ENCODE measurements at regions not wholly inside any gene's neighbourhood (a gene's known extent, or its start where the extent isn't known, plus 50 kb on each side); places are given as distances from the start of the nearest gene placed in this dataset.

DNA sequence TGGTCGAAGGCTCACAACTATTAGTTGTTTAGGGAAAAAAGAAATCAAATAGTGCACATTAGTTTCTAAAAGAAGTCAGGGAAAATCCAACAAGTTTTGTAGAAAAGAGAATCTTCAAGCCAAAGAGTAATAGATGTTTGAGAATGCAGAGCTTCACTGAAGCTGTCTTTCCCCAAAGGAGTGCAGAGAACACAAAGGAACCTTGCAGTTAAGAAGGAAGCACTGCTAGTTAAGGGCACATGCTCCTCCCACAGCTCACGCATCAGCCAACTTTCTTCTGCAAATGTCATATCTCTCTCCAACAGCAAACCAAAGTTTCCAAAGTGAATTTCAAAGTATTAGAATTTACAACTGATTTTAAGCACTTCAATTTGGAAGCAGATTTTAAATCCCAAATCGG is 116.4 kb upstream of the FST start:
- DNase-seq (ENCODE audit: low read depth in 2 of 2), result no peak

DNA sequence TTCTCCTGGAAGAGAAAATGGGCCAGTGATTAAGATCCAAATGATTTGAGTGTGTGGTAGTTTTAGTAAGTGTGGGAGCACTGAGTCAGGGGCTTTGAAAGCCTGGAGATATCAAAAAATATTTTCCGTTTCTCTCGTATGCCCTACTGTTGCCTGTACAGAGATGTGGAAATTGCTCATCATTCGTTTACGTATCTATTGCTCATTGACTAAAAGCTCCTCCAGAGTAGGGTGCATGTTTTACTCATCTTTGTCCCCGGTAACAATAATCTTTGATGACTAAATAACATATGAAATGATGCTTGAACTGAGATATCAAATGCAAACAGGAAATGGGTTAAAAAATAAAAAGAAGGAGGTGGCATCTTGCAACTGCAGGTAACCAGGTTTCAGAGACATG is 114.2 kb upstream of the FST start:
- DNase-seq (ENCODE audit: low read depth in 2 of 2), result no peak

DNA sequence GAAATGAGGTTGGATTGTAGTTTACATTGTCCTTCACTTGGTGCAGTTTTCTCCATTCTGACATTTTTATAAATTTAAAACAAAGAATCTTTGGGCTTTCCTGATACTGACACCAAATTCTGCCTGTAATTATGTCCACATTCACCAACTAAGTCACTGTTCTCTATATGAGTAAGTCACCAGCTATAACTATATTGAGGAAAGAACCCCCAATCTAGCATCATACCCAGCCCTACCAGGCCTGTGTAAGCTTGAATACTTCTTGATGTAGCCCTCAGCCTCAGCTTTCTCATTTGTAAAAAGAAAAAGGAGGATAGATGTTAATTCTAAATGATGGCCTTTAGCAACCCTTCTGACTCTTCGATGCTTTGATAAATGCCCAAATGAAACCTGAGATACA is 112.7 kb upstream of the FST start:
- DNase-seq (ENCODE audit: low read depth in 2 of 2), result no peak

DNA sequence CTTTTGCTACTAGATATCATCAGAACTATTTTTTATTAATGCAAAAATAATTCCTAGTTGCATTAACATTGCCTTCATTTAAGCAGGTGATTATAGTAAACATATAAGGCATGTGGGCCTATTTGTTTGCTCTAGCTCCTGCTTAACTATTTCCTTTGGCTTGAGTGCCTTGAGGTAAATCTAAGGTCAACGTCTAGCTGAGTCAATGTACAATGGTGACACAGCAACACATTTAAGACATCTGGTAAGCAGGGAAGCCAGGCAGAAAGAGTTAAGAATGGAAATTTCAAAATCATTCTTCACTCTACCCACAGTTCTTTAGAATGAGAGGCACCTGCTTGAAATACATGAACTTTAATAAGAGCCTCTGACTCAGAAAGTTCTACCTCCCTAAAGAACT is 111.9 kb upstream of the FST start:
- DNase-seq (ENCODE audit: low read depth in 2 of 2), result no peak

DNA sequence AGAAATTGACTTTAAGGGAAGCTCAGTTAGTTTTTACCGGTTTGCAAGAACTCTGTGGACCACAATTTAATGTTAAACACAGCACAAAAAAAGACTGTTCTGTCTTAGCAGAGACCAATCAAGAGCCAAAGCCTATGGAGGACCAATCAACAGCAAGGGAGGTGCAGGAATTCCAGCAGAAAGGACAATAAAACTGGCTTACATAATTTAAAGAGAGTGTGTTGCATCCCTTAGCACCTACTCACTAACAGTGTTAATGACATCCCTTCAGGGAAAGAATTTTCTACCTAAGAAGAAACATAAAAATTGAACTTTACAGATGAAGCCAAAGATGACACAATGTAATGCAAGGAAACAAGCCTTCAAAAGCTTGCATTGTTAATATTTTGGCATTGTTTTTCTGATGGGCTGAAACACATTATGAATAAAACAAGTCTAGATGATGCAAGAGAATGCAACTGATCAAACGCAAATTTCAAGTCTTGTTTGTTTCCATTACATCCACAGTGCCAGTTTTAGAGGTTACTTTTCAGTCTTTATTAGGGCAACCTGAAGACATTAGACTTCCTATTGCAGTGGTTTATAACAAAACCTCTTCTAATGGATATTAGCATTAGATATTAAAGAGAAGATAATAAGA is 111.3 kb upstream of the FST start:
- no peak for DNase-seq (ENCODE audit: low read depth in 2 of 2)

DNA sequence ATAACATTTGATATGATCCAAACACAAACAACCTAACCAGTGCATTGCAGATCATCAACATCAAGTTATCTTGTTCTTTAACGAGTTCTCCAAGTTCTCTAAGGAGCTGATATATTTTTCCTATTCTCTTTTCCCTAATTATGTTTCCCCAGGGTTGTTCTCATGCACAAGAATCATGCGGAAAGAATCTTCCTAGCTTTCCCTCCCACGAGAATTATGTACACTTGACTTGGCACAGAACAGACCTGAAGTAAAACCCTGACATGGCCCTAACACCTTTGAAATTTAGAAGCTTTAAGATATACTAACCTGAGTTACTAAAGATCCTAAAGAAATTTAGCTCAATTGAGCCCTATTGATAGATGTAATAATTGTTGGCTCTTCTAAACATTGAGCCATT is 110.7 kb upstream of the FST start:
- no peak for DNase-seq (ENCODE audit: low read depth in 2 of 2)

DNA sequence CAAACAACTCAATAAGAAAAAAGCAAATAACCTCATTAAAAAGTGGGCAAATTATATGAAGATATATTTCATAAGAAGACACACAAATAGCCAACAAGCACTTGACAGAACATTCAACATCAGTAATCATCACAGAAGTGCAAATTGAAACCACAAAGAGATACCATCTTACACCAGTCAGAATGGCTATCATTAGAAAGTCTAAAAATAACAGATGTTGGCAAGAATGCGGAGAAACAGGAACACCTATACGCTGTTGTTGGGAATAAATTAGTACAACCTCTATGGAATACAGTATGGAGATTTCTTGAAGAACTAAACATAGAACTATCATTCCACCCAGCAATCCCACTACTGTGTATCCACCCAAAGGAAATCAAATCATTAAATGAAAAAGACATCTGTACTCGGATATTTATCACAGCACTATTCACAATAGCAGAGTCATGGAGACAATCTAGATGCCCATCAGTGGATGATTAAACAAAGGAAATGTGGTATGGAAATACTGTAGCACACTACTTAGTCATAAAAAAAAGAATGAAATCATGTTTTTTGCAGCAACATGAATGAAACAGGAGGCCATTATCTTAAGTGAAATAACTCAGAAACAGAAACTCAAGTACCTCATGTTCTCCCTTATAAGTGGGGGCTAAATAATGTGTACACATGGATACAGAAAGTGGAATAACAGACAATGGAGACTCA is 106.8 kb upstream of the FST start:
- DNase-seq (ENCODE audit: low read depth in 2 of 2), result no peak

DNA sequence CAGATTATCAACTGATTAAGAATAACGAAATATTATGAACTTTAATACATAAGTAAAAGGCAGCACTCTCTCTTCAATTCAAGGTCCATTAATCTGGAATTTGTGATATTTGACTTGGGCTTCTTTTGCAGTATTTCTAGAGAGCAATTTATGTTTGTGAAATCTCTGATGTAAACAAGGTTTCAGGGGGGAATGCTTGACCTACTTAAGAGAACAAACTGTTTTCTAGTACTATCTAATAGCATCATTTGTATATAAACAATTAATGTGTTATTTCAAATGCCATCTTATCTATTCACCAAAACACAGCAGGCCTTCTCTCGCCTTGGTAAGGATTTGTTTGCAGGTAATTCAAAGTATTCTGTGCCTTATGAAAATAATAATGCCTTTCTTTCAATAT is 103.6 kb upstream of the FST start:
- DNase-seq (ENCODE audit: low read depth in 2 of 2), result no peak

DNA sequence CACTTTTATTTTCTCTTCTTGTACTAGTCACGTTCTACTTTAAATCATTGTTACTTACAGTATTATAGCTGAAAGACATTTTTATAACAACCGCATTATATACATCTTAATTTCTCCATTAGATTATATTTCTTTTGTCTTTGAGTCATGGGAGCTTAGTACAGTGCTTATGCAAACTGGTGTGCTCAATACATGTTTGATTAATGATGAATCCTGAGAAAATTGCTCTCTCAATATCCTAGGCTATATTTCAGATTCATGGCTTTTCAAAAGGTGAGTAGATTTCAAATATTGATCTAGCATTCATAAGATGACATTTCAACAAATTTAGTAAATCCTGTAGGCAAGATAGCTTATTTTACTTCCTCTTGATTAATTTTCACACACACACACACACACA is 102.2 kb upstream of the FST start:
- DNase-seq (ENCODE audit: low read depth in 2 of 2), result no peak

DNA sequence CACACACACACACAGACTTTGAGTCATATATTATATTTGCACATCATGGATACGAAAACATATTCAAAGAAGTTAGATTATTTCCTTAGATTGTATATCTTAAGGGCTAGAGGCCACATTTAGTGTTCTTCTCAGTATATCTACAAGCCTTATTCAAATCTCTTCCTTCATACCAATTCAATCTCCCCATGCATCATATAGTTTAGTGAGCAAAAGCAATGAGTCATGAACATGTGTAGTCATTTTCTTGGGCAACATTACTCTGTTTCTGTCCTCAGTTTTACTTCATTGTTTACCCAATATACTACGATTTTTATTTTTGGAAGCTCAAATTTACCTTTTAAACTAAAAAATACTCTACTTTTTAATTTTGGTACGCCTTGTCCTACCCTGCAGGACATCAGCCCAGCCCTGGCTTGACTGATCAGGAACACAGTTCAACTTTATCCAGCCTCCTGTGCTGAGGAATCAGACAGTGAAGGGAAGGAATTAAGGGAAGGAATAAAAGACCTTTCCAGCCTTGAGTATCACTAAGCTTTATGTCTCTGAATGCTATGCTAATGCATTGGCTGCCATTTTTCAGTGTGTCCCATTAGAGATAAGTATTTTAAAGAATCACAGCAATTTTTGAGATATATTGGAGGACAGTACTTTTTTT is 101.7 kb upstream of the FST start:
- DNase-seq (ENCODE audit: low read depth in 2 of 2), result no peak

DNA sequence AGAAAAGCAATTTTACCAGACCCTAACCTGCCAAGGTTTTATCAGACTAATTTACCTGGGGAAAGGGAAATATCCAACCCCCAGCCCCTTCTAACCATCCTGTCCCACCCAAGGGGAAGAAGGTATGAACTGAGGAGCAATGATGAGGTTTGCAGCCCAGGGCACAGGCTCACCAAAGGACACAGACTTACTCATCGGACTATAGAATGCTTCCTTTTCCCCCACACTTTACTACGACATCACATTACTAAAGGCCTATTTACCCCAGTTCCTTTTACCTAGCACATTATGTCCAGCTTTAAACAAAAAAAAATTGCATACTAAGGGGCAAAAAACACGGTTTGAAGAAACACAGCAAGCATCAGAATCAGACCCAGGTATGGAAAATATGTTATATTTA is 94.1 kb upstream of the FST start:
- DNase-seq (ENCODE audit: low read depth in 2 of 2), result no peak

DNA sequence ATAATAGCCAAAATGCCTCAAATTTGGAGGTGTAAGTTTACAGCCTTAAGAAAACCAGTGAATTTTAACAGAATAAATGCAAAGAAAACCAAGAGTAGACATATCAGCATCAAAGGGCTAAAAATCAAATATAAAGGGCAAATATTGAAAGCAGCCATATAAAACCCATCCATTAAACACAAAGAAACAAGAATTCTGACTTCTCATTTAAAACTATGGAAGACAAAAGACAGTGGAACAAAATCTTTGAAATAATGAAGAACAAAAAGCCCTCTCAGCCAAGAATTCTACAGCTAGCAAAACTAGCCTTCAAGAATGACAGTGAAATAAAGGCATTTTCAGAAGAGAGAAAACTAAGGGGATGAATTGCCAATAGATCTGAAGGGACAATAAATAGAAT is 91.3 kb upstream of the FST start:
- DNase-seq (ENCODE audit: low read depth in 2 of 2), result no peak

DNA sequence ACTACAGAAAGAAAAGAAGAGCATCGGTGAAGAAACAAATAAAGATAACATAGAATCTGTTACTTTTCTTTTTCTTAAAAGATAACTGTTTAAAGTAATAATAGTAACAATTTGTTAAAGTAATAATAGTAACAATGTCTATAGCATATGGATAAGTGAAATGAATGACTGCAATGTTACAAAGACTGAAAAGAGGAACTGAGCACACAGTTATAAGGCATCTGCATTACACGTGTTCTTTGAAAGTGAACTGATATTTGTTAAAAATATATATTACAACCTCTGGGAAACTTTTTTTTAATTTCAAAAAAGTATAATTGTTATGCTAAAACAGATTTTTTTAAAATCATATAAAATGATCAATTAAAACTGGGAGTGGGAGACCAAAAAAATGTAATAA is 88.4 kb upstream of the FST start:
- DNase-seq (ENCODE audit: low read depth in 2 of 2), result no peak

DNA sequence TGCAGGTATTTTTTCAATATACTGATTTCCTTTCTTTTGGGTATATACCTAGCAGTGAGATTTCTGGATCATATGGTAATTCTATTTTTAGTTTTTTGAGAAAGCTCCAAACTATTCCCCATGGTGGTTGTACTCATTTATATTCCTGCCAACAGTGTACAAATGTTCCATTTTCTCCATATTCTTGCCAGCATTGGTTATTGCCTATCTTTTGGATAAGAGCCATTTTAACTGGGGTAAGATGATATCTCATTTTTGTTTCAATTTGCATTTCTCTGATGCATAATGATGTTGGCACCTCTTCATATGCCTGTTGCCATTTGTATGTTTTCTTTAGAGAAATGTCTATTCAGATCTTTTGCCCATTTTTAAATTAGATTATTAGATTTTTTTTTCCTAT is 85.6 kb upstream of the FST start:
- DNase-seq (ENCODE audit: low read depth in 2 of 2), result no peak

DNA sequence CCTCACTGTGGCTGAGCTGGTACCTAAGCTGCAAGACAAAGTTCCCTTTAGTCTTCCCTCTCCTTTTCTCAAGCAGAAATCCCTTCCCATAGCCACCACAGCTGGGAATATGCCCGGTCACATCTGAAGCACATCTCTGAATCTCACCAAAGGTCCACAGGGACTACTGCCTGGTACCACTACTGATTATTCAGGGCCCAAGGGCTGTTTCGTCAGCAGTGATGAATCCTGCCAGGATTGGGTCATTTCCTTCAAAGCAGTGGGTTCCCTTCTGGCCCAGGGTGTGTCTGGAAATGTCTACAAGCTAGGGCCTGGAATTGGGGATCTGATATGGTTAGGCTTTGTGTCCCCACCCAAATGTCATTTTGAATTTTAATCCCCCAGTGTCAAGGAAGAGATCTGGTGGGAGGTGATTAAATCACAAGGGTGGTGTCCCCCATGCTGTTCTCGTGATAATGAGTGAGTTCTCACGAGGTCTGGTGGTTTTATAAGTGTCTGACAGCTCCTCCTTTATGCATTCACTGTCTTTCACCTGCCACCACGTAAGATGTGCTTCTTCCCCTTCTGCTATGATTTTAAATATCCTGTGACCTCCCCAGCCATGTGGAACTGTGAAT is 83.2 kb upstream of the FST start:
- no peak for DNase-seq (ENCODE audit: low read depth in 2 of 2)

DNA sequence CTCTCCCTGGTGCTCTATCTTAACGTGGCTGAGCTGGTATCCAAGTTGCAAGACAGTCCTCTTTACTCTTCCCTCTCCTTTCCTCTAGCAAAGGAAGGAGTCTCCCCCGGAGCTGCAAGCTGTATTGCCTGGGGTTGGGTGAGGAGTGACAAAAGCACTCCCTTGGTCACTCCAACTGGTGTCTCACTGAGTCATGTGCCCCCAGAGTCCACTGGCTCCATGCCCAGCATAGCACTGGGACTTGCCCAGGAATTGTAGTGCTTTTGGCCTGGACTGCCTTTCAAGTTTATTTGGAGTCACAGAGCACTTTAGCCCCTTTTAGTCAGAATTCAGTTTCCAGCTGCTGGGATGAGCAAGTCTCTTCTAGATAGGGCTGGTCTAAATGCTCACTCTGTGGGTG is 82.6 kb upstream of the FST start:
- DNase-seq (ENCODE audit: low read depth in 2 of 2), result no peak

DNA sequence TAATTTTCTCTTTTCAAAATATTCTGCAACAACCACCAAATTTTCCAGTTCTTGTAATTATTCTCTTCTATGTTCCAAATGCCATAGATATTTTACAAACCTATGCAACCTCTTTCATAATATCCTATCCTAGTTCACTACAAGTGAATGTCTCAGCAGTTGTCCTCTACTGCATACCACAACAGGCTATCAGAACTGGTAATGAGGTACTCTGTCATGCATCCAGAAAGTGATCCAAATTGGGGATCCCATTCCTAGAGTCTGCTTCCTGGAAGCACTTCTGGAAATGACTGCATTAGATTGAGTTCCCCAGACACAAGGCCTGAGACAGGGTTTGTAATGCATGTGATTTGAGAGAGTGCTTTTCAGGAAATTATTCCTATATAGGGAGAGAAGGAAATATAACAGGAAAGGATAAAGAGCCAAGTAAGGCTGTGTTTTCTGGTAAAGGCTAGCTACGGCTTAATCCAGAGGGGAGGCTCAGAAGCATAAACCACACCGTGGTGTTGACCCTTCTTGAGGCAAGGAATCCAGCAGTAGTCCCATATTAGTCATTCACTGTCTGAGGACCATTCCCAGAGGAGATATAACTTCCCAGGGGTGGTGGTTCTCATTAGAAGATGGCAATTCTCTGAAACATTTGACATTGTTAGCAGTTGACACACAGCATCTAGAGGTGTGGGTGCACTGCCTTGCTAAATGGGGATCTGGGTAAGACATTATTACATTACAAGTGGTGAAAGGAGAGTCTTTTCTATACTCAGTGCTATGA is 80.3 kb upstream of the FST start:
- no peak for DNase-seq (ENCODE audit: low read depth in 2 of 2)

DNA sequence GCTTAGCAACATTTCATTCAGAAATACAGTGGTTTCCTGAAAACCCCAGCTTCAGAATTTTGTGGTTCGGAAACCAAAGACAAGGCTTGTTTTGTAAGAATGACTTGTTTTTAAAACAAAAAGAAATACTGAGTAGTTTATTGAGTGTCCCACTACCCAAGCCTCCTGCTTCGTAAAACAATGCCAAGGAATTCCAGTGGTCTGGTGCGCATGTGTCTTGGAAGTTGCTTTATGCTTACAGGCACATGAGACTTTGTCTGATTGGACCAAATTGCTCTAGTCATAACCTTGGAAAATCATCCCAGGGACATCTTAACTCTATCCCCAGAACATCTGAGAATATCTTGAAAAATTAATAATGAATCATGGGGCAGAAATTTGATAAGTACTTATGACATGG is 77.1 kb upstream of the FST start:
- no peak for DNase-seq (ENCODE audit: low read depth in 2 of 2)

DNA sequence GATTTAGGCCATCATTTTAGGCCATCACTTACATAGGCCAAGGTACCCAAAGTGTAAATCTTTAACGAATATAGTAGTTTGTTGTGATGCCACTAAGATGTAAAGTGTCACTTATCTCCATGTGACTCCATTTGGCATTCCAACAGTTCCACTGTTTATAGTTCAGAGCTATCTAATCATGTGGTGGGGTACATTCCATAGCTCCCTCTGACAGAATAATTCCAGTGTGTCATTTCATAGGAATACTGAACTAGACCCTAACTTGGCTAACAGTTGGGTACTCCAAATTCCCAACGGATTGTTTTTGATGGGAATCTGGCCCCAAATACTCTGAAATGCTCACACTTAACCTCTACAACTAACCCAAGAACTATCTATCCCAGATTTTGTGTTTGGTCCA is 76.7 kb upstream of the FST start:
- no peak for DNase-seq (ENCODE audit: low read depth in 2 of 2)

DNA sequence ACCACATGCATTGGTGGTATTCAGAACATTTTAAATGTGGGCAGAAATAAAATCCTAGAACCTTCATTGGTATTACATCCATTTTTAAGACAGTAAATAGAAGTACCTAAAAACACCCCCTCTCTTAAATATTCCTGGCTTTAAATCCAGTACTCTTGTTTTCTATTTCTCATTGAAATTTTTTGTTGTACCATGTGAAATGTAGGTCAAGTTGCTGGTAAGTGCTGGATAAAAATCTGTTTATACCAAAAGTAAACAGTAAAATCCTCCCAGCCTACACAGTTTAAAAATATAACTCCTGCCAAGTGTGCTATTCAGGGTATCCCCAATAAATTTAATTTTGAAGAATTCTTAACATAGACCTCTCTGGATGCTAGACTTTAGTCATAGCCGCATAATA is 75.0 kb upstream of the FST start:
- DNase-seq (ENCODE audit: low read depth in 2 of 2), result no peak

DNA sequence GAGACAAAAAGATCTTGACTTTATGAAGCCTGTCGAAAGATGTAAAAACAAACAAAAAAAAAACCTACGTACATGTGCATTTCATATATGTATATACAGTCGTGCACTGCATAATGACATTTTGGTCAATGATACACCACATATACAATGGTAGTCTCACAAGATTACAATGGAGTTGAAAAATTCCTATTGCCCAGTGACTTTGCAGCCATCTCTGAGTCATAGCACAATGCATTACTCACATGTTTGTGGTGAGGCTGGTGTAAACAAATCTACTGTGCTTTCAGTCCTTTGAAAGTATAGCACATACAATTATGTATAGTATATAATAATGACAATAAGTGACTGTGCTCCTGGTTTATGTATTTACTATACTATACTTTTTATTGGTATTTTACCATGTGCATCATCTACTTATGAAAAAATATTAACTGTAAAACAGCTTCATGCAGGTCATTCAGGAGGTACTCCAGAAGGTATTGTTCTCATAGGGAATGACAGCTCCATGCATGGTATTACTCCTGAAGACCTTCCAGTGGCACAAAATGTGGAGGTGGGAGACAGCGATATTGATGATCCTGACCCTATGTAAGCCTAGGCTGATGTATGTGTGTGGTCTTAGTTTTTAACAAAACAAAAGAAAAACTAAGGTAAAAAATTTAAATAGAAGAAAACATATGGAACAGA is 73.7 kb upstream of the FST start:
- no peak for DNase-seq (ENCODE audit: low read depth in 2 of 2)

DNA sequence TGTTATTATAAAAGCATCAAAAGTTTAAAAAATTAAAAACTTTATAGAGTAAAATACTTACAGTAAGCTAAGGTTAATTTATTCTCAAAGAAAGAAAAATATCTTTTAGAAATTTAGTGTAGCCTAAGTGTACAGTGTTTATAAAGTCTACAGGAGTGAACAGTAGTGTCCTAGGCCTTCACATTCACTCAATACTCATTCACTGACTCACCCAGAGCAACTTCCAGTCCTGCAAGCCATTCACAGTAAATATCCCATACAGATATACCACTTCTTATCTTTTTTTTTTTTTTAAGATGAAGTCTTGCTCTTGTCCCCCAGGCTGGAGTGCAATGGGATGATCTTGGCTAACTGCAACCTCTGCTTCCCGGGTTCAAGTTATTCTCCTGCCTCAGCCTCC is 73.1 kb upstream of the FST start:
- DNase-seq (ENCODE audit: low read depth in 2 of 2), result no peak
